Sigmoid colon (tissue), 6 donors: ENCODE measurements at regions not wholly inside any gene's neighbourhood (a gene's known extent, or its start where the extent isn't known, plus 50 kb on each side); places are given as distances from the start of the nearest gene placed in this dataset.

Source experiments
- DNase-seq: peaks from one replicate; pipeline ENCODE4 v3.0.0-alpha.2; 2019
- H3K27ac ChIP-seq, 4 donors: fragments of 200-600 bp; sonication (generic); one replicate each; pipeline ENCODE4 v1.5.1; 2016 to 2019; ENCODE audit warnings: mild to moderate bottlenecking in 1 of 4
- H3K27me3 ChIP-seq, 3 donors: fragments of 200-600 bp; sonication (generic); one replicate each; pipeline ENCODE4 v1.5.1; 2019; ENCODE audit warnings: mild to moderate bottlenecking in 1 of 3
- H3K36me3 ChIP-seq, 4 donors: fragments of 200-600 bp; sonication (generic); one replicate each; pipeline ENCODE4 v1.5.1; 2016 to 2019
- H3K4me1 ChIP-seq, 4 donors: fragments of 200-600 bp; sonication (generic); one replicate each; pipeline ENCODE4 v1.5.1; 2017 to 2019
- H3K4me3 ChIP-seq, 4 donors: fragments of 200-600 bp; sonication (generic); one replicate each; pipeline ENCODE4 v1.5.1; 2017 to 2019; ENCODE audit warnings: mild to moderate bottlenecking in 2 of 4, moderate library complexity in 1 of 4
- H3K9me3 ChIP-seq, 4 donors: fragments of 200-600 bp in 3 of 4; sonication (generic) in 3 of 4; one replicate each; pipeline versions ENCODE4 v1.5.1 to v1.6.1; 2013 to 2019
- EP300 ChIP-seq, 4 donors: sonication (generic); formaldehyde crosslinking; IDR thresholded peaks; one replicate each; pipeline ENCODE4 v1.6.1; 2017; ENCODE audit warnings: antibody characterized with exemption in 4 of 4
- POLR2A ChIP-seq, 2 donors: fragments of 450-650 bp; IDR thresholded peaks; one replicate each; pipeline ENCODE4 v1.6.1; 2016; ENCODE audit warnings: antibody characterized with exemption in 2 of 2, mild to moderate bottlenecking in 2 of 2, moderate library complexity in 2 of 2
- POLR2AphosphoS5 ChIP-seq, 4 donors: sonication (generic); formaldehyde crosslinking; IDR thresholded peaks; one replicate each; pipeline ENCODE4 v1.6.1; 2017; ENCODE audit warnings: antibody characterized with exemption in 4 of 4
- WGBS, 2 donors: extraction: QIAGEN DNeasy Blood & Tissue Kit; methylation state at CpG; one replicate each; pipeline ENCODE4 v1.1.7; 2013; 5-methylcytosine and 5-hydroxymethylcytosine counted together
- intact Hi-C: fragments of 100-400 bp; cut with DNase I; formaldehyde crosslinking; loops from one replicate; pipeline ENCODE4 v1.15.1; 2023
- TF ChIP-seq, protein P1 (sequence below), 4 experiments: fragments of 450-650 bp in 3 of 4; fragments of 200-600 bp in 1 of 4; IDR thresholded peaks; one replicate each; pipeline ENCODE4 v1.5.1; 2016 to 2019; ENCODE audit warnings: antibody characterized with exemption in 4 of 4, mild to moderate bottlenecking in 3 of 4, moderate library complexity in 2 of 4
- donor health status: healthy with polysubstance abuse.
- donor health status: healthy.

DNA sequence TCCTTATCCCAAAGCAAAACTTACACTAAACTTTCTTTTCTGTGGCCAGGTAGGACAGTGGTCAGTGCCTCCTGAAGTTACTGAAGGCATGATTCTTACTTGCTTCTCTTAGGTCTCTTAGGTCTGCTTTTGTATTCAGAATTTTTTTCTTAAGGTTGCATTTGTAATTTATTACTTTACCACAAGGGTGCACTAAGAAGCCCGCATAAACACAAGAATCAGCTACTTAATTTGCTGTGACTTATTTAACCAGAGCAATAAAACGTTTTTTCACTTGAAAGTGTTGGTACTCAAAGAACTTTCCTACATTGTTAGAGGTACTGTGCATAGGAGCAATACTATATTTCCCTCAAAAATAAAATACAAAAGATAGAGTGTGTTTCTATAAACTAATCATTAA is 75.4 kb upstream of the LAMA2 start:
- WGBS, 2 donors = 2 to 3% methylated on average over 2 of the region's 2 CpGs
- intact Hi-C loops = no loop called here
- Histone ChIP-seq H3K36me3 (no peaks in the 10 kb centered on the region), H3K9me3 (no peaks in the 10 kb centered on the region), H3K27ac (no peak overlapping the region), H3K27me3 (no peaks in the 10 kb centered on the region), H3K4me3 (no peak overlapping the region), H3K4me1 (no peaks in the 10 kb centered on the region)
- DNase-seq = no peak
- TF ChIP-seq POLR2AphosphoS5 (IDR thresholded peaks at IDR 0.05) = no peak
- TF ChIP-seq, protein P1, sequence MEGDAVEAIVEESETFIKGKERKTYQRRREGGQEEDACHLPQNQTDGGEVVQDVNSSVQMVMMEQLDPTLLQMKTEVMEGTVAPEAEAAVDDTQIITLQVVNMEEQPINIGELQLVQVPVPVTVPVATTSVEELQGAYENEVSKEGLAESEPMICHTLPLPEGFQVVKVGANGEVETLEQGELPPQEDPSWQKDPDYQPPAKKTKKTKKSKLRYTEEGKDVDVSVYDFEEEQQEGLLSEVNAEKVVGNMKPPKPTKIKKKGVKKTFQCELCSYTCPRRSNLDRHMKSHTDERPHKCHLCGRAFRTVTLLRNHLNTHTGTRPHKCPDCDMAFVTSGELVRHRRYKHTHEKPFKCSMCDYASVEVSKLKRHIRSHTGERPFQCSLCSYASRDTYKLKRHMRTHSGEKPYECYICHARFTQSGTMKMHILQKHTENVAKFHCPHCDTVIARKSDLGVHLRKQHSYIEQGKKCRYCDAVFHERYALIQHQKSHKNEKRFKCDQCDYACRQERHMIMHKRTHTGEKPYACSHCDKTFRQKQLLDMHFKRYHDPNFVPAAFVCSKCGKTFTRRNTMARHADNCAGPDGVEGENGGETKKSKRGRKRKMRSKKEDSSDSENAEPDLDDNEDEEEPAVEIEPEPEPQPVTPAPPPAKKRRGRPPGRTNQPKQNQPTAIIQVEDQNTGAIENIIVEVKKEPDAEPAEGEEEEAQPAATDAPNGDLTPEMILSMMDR (IDR thresholded peaks at IDR 0.05) = peak in 1 of 4 experiments; percentile 40

DNA sequence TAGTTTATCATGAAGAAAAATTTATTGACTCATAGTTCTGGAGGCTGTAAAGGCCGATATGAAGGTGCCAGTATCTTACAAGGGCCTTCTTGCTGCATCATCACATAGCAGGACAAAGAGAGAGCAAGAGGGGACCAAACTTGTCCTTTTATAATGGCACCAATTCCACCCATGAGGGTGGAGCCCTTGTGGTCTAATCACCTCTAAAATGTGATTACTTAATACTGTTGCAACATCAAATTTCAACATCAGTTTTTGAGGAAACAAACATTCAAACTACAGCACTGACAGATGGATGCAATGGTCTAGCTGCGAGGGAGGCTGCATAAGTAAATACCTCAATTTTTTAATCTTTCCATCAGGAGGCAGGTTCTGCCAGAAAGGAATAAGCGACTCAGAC is 76.7 kb upstream of the LAMA2 start:
- H3K4me3 ChIP-seq = no peak overlapping the region
- TF ChIP-seq, protein P1 (IDR thresholded peaks at IDR 0.05) = no peak
- TF ChIP-seq POLR2A (IDR thresholded peaks at IDR 0.05) (no peak), POLR2AphosphoS5 (IDR thresholded peaks at IDR 0.05) (no peak)
- intact Hi-C loops = no loop called here
- WGBS, 2 donors = 52 to 75% methylated on average over 3 of the region's 3 CpGs
- peak overlapping the region in 1 of 4 donors; percentile 14 for H3K27ac ChIP-seq
- H3K9me3 ChIP-seq = no peaks in the 10 kb centered on the region
- H3K4me1 ChIP-seq = no peaks in the 10 kb centered on the region
- no peaks in the 10 kb centered on the region for H3K36me3 ChIP-seq
- no peaks in the 10 kb centered on the region for H3K27me3 ChIP-seq
- DNase-seq = peak; percentile 54

DNA sequence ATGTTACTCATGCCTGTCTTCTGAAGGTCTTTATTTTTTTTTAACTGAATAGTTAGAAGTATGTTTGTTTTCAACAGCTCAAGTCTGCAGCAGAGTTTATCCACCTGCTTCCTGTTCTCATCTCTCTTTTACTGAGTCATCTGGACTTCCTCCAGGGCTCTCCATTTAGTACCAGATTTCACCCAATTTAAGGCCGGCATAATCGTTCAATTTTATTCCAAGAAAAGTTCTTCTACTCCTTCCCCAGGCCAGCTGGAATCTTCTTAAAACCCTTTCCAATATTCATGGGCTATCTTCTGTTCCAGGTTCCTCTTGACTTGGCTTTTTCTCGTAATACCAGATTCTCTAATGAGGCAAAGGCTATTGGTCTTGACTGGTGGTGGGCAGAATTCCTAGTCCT is 79.0 kb upstream of the LAMA2 start:
- H3K4me1 ChIP-seq = no peaks in the 10 kb centered on the region
- intact Hi-C loops = no loop called here
- WGBS, 2 donors = 70 to 77% methylated on average over 3 of the region's 3 CpGs

DNA sequence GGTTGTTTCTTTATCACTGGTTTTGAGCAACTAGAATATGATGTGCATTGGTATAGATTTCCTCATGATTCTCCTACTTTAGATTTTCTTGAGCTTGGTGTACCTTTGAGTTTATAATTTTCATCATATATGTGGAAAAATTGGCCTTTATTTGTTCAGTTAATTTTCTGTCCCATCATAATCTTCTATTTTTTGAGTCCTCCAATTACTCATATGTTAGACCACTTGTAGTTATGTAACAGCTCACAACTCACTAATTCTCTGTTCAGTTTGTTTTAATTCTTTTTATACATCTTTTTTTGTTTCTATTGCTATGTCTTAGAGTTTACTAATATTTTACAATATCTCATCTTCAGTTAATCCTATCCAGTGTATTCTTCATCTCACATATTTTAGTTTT is 81.3 kb upstream of the LAMA2 start:
- no peaks in the 10 kb centered on the region for H3K36me3 ChIP-seq
- no peaks in the 10 kb centered on the region for H3K27me3 ChIP-seq
- intact Hi-C loops = no loop called here
- DNase-seq = no peak
- H3K4me3 ChIP-seq = no peak overlapping the region
- no peaks in the 10 kb centered on the region for H3K4me1 ChIP-seq
- no peaks in the 10 kb centered on the region for H3K9me3 ChIP-seq
- no peak overlapping the region for H3K27ac ChIP-seq
- TF ChIP-seq POLR2AphosphoS5 (IDR thresholded peaks at IDR 0.05) (no peak), POLR2A (IDR thresholded peaks at IDR 0.05) (no peak), EP300 (IDR thresholded peaks at IDR 0.05) (no peak)
- TF ChIP-seq, protein P1 (IDR thresholded peaks at IDR 0.05) = no peak

More for the DNA sequence above, 79.0 kb upstream of the LAMA2 start:
- Histone ChIP-seq H3K36me3 (no peaks in the 10 kb centered on the region), H3K27ac (no peak overlapping the region), H3K4me3 (no peak overlapping the region), H3K27me3 (no peaks in the 10 kb centered on the region), H3K9me3 (no peaks in the 10 kb centered on the region)
- TF ChIP-seq EP300 (IDR thresholded peaks at IDR 0.05) (no peak), POLR2A (IDR thresholded peaks at IDR 0.05) (no peak), POLR2AphosphoS5 (IDR thresholded peaks at IDR 0.05) (no peak)
- TF ChIP-seq, protein P1 (IDR thresholded peaks at IDR 0.05) = no peak
- no peak for DNase-seq

DNA sequence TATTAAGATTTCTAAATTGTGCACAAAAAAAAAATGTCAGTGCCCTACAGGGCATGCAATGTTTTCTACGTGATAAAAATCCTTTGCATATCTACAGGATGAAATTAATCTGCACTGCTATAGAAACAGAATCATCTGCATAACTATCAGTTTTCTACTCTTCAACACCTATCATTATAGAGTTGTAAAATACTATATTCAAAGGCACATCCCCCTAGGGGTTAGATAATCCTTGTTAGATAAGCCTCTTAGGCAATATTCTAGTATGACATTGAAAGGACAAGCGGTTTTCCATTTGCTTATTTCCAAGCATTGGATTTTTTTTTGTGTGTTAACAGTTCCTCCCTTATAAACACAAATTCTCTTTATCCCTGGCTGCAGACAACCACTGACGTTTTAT is 98.7 kb upstream of the LAMA2 start:
- Histone ChIP-seq H3K27me3 (no peaks in the 10 kb centered on the region), H3K9me3 (no peaks in the 10 kb centered on the region), H3K4me3 (no peak overlapping the region), H3K36me3 (no peaks in the 10 kb centered on the region), H3K4me1 (no peaks in the 10 kb centered on the region), H3K27ac (no peak overlapping the region)
- TF ChIP-seq, protein P1 (IDR thresholded peaks at IDR 0.05) = no peak
- no peak for TF ChIP-seq POLR2A (IDR thresholded peaks at IDR 0.05)
- no peak for TF ChIP-seq EP300 (IDR thresholded peaks at IDR 0.05)
- no peak for TF ChIP-seq POLR2AphosphoS5 (IDR thresholded peaks at IDR 0.05)
- WGBS, 2 donors = 36 to 40% methylated on average over 3 of the region's 3 CpGs
- intact Hi-C loops = no loop called here
- DNase-seq = no peak
